ENCODE measurements at regions not wholly inside any gene's neighbourhood (a gene's known extent, or its start where the extent isn't known, plus 50 kb on each side); places are given as distances from the start of the nearest gene placed in this dataset.

- DNase-seq (ENCODE audit: low spot score), result no peak
Observed at GRCh38 chr5:30051976-30052375, 1141.5 kb upstream of the CDH6 start.

- DNase-seq (ENCODE audit: low spot score), result no peak
Observed at GRCh38 chr5:30050056-30050815, 1143.2 kb upstream of the CDH6 start.

- DNase-seq (ENCODE audit: low spot score), result no peak
Observed at GRCh38 chr5:30042677-30043076, 1150.8 kb upstream of the CDH6 start.

- DNase-seq (ENCODE audit: low spot score), result no peak
Observed at GRCh38 chr5:30041831-30042385, 1151.6 kb upstream of the CDH6 start.

- no peak for DNase-seq (ENCODE audit: low spot score)
Observed at GRCh38 chr5:30041291-30041690, 1152.2 kb upstream of the CDH6 start.

- peak; percentile 64 for DNase-seq (ENCODE audit: low spot score)
Observed at GRCh38 chr5:30040488-30041118, 1152.9 kb upstream of the CDH6 start.

GRCh38 chr5:30039379-30039778 lies 1154.1 kb upstream of the CDH6 start:
- DNase-seq (ENCODE audit: low spot score), result no peak

GRCh38 chr5:30034870-30035269 lies 1158.6 kb upstream of the CDH6 start:
- DNase-seq (ENCODE audit: low spot score), result no peak

GRCh38 chr5:30030101-30030500 lies 1163.4 kb upstream of the CDH6 start:
- no peak for DNase-seq (ENCODE audit: low spot score)

- DNase-seq (ENCODE audit: low spot score), result no peak
Observed at GRCh38 chr5:30001826-30002225, 1191.7 kb upstream of the CDH6 start.

GRCh38 chr5:30000231-30000630 lies 1193.3 kb upstream of the CDH6 start:
- no peak for DNase-seq (ENCODE audit: low spot score)

- no peak for DNase-seq (ENCODE audit: low spot score)
Observed at GRCh38 chr5:29995154-29995553, 1198.3 kb upstream of the CDH6 start.

GRCh38 chr5:29994519-29994918 lies 1199.0 kb upstream of the CDH6 start:
- no peak for DNase-seq (ENCODE audit: low spot score)

- DNase-seq (ENCODE audit: low spot score), result no peak
Observed at GRCh38 chr5:29993286-29993685, 1200.2 kb upstream of the CDH6 start.

- no peak for DNase-seq (ENCODE audit: low spot score)
Observed at GRCh38 chr5:29992248-29992647, 1201.2 kb upstream of the CDH6 start.

GRCh38 chr5:29990681-29991080 lies 1202.8 kb upstream of the CDH6 start:
- no peak for DNase-seq (ENCODE audit: low spot score)

- DNase-seq (ENCODE audit: low spot score), result no peak
Observed at GRCh38 chr5:29984156-29984540, 1209.3 kb upstream of the CDH6 start.

GRCh38 chr5:29983528-29984155 lies 1209.8 kb upstream of the CDH6 start:
- no peak for DNase-seq (ENCODE audit: low spot score)

GRCh38 chr5:29982457-29982856 lies 1211.0 kb upstream of the CDH6 start:
- DNase-seq (ENCODE audit: low spot score), result no peak

GRCh38 chr5:29972597-29972996 lies 1220.9 kb upstream of the CDH6 start:
- no peak for DNase-seq (ENCODE audit: low spot score)

GRCh38 chr5:29963956-29964355 lies 1229.5 kb upstream of the CDH6 start:
- DNase-seq (ENCODE audit: low spot score), result peak; percentile 11

GRCh38 chr5:29960323-29960722 lies 1233.2 kb upstream of the CDH6 start:
- DNase-seq (ENCODE audit: low spot score), result no peak

Data from A172 (cell line).